ENCODE measurements at regions not wholly inside any gene's neighbourhood (a gene's known extent, or its start where the extent isn't known, plus 50 kb on each side); places are given as distances from the start of the nearest gene placed in this dataset.
"Not testable (repeated sequence)": the region's sequence is repeated elsewhere in the genome, so short reads cannot be mapped to it uniquely, and the experiment has no call there.

DNA sequence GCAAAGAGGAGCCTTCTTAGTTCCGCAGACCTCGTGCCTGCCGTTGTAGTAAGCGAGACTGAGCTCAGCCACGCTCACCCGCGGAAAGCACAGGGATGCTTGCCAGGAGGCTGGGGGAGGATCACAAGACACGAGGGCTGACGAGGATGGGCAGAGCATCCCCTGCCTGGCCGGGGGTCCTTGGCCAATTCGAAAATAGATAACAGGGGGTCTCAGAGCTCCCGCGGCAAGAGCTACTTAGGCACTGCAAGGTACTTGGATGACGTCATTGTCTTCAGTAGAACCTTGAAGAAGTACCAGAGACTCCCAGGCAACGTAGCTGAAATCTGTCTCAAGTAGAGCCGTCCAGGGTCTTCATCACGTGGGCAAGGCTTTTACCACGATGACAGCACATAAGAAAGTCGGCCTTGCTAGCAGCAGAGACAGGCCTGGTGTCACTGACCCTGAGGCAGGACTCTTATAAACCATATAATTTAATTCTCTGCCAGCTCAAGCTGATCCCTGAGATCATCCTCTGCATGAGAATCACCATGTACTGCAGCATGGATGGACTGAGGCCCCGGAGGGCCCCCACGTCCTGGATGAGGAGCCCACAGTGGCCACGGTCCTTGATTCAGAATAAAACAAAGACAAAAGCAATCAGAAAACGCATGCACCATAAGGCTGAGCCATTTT, 81.9 kb downstream of the TMEM18 start:
- no peak for DNase-seq (ENCODE audit: low read depth in 2 of 2)

DNA sequence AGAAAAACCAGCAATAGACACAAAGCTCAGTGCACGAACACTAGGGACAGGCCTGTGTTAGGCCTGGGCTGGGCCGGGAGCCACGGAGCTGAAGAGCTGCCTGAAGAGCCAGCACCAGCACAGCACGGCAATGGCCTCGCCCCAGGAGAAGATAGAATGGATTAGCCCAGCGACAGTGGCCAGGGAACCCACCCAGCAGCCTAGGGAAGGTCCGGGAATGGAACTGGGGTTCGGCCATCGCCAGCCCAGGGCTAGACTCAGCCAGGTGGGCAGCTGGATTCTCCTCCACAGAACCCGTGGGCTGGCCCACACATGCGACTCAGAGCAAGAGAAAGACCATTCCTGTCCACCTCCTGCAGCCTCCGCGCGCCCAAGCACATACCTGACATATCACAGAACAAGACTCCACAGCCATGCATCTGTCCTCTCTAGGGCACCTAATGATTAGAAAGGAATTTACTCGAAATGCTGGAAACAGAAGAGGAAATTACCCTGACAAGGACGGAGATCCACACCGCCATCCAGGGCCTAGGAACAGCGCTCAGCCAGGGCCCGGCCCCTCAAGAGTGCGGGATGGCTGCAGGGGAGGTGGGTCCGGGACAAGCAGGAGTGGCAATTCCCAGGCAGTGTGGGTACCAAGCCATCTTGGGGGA, 82.8 kb downstream of the TMEM18 start:
- no peak for DNase-seq (ENCODE audit: low read depth in 2 of 2)

DNA sequence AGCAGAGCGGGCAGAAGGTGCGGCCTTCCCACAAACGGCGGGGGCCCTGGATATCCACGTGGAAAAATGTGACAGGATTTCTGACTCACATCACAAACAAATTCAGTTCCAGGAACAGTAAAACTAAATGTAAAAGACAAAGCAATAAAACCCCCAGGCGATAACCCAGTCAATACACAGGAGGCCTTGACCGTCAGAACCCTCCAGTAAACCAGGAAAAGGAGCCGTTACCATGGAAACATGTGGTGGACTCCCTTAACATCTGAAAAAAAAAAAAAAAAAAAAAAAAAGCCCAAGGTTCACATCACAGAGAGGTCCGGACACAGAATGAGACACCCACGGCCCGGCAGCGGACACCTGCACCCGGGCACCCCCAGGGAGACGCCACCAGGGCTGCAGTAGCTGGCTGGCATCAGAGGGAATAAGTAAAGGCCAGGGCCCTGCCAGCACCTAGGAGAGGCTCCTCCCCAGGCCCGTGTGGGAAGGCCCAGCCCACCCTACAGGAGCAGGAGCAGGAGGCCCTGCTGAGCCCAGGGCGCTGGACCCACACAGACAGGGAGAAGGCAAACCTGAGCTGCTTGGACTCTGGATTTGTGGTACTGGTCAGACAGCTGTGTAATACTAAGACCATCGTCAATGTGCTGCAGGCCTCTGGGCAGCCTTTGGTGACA, 83.7 kb downstream of the TMEM18 start:
- no peak for DNase-seq (ENCODE audit: low read depth in 2 of 2)

DNA sequence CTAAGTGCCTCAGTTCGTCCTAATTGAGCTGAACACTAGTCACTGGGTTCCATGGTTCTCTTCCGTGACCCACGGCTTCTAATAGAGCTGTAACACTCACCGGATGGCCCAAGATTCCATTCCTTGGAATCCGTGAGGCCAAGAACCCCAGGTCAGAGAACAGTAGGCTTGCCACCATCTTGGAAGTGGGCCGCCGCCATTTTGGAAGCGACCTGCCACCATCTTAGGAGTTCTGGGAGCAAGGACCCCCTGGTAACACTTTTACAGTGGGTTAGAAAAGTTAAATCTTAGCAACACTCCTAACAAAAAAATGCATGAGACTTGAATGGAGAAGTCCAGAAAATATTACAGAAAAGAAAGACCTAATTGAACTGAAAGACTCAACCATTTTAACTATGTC, 84.5 kb downstream of the TMEM18 start:
- DNase-seq (ENCODE audit: low read depth in 2 of 2), result no peak

DNA sequence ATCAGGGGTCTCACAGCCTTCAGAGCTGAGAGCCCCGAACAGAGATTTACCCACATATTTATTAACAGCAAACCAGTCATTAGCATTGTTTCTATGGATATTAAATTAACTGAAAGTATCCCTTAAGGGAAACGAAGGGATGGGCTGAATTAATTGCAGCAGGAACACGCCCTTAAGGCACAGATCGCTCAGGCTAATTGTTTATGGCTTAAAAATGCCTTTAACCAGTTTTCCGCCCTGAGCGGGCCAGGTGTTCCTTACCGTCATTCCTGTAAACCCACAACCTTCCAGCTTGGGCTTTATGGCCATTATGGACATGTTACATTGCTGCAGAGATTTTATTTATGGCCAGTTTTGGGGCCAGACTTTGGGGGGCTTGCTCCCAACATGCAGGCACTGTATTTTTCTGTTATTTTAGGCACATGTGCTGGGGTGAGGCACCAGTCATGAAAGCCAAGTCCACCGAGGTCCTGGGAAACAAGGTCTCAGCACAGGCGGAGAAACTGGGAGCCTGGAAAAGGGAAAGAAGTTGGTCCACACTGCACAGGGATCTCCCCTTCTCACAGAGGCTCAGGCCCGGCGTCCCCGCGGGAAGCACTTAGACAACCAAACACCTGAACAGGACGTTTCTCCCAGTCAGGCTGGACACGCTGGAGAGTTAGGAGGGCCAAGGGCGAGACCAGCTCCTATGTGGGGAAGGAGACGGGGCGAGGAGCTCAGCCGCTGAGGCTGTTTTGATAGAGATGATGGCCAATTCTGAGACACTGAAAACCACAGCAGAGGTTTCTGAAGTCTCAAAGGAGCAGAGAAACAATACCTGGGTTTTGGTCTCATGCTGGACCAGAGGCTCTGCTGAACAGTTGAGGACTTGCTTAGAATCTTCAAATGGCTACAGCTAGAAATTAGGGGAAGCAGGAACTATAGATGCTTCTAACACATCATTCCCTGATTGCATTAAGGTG, 86.7 kb downstream of the TMEM18 start:
- DNase-seq (ENCODE audit: low read depth in 2 of 2), result no peak

DNA sequence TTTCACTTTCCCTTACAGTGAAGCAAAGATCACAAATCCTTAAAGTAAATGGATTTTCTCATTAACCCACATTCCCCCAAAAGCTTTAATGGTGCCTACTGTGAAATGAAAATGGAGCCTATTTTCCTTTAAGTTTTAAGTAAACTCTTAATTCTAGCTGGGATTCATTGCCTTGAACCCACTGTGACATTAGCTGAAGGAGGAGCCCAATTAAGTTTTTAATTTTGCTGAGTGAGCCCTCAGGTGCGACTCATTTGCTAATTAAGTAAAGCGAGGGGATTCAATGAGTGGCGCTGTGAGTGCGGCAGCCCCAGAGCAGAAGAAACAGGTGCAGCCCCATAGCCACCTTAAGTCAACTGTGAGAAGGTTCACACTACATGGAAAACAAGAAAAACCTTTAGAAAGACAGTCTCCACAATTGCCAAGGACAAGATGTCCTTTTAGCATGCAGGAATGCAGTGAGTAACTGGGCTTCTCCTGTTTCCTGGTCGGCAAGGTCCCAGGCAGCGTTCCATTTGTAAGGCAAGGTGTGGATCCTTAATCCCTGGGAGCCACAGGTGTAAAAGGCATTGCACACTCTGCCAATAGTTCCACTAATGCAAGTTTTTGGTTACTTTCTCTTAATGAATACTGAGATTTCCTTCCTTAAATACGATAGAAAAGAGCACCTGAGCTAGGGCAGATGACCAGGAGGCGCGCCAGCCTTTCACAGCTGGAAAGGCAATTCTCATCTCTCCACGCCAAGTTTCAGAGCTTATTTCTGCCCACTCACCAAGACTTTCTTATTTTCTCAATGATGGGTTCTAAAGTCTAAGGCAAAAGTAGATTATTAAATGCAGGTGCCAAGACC, 87.7 kb downstream of the TMEM18 start:
- no peak for DNase-seq (ENCODE audit: low read depth in 2 of 2)

DNA sequence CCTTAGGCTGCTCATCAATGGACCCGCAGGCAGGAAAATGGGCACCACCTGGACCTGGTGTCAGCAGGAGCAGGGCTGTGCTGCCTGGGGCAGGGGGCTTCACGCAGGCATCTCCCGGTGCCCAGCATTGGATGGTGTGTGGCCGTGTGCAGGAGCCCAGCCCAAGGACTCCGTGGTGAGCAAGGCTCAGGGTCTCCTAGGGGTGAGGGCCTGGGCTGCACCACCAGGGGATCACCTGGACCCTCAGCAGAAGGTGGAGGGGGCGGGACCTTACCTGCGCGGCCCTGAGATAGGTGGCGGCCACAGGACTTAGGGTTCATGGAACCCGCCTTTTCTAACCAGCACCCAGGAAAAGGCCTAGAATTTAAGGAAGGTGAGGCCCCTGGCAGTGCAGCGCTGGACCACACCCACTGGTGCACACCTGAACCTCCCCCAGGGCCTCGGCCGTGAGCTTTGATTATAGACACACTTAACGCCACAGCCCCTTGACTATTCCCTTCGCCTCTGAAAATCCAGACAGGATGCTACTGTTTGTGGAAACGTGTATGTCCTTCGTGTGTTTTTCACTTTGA, 89.0 kb downstream of the TMEM18 start:
- DNase-seq (ENCODE audit: low read depth in 2 of 2), result no peak

DNA sequence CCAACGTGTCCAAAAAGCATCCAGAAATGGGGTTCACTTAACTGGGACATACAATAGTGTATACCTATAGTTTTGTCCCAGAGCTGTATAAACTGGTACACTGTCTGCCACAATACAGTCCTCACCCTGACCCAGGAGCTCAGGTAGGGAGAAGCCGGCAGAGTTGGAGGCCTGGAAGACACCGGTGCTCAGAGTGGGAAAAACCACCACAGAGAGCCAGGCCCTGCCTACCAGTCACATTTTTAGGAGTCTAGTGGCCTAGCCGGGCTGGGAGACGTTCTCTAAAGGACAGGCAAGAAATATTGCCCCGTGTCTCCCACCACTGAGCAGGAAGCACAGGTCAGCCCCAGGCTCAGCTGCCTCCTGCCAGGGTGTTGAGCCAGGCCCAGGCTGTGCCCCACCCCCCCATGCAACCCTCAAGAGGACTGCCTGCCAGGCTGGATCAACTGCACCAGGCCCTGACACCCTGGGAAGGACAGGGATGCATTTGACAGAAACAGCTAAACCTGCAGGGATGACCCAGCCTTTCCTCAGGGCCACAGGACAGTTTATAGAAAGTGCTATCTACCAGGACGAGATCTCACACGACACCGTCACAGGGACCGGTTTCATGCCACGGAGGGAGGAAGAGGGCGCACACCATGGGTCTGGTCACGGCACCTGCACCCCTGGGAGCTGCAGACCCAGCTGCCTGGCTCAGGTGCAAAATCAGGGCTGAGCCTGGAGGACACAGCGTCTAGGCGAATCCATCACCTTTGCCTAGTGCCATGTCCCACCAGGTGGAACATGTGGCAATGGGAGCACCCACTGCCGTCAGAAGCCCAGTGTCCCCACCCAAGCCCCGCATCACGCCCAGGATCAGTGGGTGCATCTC, 89.9 kb downstream of the TMEM18 start:
- no peak for DNase-seq (ENCODE audit: low read depth in 2 of 2)

DNA sequence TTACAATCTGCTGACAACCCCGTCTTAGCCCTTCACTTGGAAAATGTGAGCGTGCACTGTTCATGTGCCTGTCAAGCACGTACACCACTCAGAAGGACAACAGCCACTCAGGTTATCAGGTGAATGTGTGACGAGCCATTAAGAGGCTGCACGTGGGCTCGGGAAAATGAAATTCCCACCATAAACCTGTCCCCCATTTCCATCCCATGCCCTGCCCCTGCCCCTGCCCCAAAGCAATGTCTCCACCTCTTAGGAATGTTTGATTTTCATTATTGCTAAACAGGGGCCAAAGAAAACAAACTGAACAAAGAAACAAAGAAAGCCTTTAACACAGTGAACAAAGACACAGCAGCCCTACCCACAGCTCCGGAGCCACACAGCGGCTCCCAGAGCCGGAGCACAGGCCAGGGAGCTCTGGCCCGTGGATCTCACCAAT, 90.5 kb downstream of the TMEM18 start:
- no peak for DNase-seq (ENCODE audit: low read depth in 2 of 2)

DNA sequence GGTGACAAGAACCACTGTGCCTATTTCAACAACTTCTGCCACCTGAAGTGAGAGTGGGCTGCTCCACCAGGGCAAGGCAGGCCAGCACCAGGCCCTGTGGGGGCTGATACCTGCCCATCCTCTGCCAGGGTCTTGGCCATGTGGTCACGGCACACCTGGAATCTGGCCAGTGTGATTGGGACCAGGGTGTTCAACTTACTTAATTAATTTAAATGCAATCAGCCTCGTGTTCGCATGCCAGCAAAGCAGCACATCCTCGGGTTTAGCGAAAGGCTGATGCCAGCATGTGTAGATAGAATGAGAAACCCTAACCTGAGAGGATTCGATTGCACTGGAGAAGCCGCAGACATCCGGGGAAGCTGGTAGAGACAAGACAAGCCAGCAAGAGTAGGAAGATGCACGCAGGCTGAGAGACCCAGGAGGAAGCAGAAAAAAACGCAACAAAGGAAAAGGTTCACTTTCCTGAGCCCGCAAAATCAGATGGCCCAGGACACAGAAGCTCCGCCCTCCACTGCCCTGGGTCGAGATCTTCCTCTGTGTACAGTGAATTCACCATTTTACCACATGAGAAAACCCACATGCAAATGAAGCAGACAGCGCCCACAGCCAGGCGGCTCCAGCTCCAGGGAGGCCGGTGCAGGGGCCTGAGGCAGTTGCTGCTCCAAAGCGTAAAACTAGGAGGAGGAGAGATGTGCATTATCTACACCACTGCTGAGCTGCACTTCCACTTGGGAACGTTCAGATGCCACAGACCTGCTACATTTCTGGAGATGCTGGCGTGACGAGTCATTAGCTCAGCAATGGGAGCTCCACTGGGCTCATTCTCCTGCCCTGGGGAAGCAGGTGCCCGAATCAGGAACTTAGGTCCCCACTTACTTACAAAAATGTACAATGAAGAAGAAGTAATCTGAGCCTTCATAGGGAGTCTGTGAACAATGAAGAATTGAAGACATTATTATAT, 92.1 kb downstream of the TMEM18 start:
- peak; percentile 7 to 12 for DNase-seq (ENCODE audit: low read depth in 2 of 2)

DNA sequence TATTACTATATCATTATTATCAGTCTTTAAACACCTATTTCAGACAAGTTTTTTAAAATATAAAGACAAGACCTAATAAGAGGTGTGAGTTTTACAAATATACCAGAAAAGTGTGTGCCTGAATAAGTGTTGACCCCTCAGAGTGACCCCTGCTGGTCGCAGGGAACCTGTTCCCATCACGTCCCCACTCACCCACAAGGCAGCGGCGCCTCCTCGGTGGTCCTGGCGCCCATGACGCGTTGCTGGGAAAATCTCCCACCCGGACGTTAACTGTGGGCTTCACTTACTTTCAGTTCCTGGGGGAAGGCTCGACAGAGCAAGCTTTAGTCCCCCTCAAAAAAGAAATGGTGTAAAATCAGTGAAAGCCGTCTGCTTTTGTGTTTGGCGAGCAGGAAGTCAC, 93.5 kb downstream of the TMEM18 start:
- no peak for DNase-seq (ENCODE audit: low read depth in 2 of 2)

DNA sequence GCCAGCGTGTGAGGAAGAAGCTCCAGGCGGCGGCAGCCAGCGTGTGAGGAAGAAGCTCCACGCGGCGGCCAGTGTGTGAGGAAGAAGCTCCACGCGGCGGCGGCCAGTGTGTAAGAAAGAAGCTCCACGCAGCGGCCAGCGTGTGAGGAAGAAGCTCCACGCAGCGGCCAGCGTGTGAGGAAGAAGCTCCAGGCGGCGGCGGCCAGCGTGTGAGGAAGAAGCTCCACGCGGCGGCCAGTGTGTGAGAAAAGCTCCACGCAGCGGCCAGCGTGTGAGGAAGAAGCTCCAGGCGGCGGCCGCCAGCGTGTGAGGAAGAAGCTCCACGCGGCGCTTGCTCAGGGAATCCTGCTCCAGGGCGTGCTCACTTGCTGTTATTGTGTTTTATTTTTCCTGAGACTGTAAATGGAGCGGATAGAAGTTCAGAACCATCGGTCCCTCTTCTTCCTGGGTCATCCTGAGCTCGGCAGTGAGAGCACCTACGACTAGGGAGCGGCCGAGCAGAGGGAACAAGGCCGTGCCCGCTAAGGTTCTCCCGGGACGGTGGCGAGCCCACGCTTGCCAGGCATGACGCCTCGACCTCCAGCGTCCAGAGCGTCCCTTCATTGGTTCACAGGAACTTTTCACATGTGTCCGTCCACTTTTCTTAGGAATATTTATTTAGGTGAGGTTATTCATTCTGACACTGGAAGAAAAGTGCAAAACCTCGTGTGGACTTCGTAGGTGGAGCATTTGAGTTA, 94.2 kb downstream of the TMEM18 start:
- no peak for DNase-seq (ENCODE audit: low read depth in 2 of 2)

DNA sequence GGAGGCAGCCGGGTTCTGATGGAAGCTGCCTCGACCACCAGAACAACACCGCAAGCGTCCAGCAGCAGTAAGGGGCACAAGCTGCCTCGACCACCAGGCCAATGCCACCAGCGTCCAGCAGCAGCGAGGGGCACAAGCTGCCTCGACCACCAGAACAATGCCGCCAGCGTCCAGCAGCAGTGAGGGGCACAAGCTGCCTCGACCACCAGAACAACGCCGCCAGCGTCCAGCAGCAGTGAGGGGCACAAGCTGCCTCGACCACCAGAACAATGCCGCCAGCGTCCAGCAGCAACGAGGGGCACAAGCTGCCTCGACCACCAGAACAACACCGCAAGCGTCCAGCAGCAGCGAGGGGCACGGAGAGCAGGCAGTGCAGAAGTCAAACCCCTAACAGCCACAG, 94.9 kb downstream of the TMEM18 start:
- DNase-seq (ENCODE audit: low read depth in 2 of 2), result not testable (repeated sequence)

DNA sequence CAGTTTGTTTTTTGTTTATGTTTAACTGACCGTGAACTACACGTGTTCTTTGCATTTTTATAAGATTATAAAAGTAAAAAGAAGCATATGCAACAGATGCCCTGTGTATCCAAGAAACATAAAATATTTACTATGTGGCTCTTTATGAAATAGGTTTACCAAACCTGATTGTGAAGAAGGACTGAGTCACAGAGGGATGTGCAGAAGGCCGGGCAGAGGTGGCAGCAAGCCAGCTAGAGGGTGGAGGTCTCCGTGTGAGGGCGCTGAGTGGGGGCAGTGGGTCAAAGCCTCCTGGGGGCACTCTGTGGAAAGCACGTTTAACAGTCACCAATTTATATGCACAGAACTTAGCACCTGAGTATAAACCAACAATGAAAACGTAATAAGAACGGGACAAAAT, 97.2 kb downstream of the TMEM18 start:
- no peak for DNase-seq (ENCODE audit: low read depth in 2 of 2)

DNA sequence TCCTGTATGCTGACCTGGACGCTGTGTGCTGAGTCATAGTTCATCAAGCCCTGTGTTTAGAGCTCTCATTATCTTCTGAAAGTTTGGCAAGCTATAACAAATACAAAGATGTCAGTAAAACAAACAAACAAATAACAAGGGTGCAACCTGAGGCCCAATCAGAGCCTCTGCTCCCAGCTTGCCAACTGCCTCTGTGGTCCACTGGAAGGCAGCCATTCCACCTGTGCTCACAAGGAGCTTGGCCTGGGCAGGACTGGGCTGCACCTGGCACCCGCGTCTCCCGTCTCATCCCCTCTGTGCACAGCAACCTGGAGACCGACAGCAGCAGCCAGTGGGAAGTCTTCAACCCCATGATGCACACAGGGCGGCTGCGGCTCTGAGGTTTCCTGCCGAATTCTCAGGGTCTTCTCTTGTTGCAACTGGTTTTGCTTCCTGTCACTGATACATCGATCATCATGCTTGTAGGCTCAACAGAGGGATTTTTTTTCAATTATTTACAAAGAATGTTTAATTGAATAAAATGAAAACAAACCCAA, 97.8 kb downstream of the TMEM18 start:
- DNase-seq (ENCODE audit: low read depth in 2 of 2), result no peak

DNA sequence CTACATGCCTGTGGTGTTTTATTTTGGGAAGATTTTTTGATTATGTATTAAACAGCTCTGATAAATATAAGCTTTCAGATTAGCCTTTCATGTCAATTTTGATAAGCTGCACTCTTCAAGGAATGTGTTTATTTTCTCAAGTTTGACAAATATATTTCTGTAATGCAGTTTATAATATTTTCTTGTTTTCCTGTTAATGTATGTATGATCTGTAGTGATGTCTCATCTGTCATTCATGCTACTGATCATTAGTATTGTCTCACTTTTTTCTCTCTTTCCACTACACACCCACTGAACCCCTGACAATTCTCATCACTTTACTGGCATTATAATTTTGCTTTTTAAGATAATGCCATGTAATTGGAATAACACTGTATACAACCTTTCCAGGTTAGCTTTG, 100.9 kb downstream of the TMEM18 start:
- DNase-seq (ENCODE audit: low read depth in 2 of 2), result no peak

DNA sequence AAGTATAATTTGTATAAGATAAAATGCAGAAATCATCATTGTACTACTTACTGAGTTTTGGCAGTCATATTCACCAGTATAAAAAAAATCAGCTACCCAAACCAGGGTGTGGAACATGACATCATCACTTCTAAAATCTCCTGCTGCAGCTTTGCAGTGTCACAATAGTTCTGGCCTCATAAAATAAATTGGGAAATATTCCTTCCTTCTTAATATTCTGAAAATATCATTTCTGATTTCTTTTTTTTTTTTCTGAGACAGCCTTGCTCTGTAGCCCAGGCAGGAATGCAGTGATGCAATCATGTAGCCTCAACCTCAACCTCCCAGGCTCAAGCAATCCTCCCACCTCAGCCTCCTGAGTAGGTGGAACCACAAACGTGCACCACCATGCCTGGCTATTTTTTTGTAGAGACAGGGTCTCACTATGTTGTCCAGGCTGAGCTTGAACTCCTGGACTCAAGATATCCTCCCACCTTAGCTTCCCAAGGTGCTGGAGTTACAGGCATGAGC, 101.4 kb downstream of the TMEM18 start:
- DNase-seq (ENCODE audit: low read depth in 2 of 2), result no peak
